BJ (cell line): ENCODE measurements at regions not wholly inside any gene's neighbourhood (a gene's known extent, or its start where the extent isn't known, plus 50 kb on each side); places are given as distances from the start of the nearest gene placed in this dataset. TPM values are rescaled to one million over a fixed set of nuclear protein-coding genes. Genes with fewer than 3 reads are reported as not detected.

ENCODE experiments used
- CTCF ChIA-PET: fragments of 350-600 bp; formaldehyde crosslinking; extraction: SDS; loops from one replicate; lab custom pipeline; 2021; ENCODE audit warnings: antibody characterized with exemption, inconsistent platforms; lab: Yijun Ruan, JAX
- POLR2A ChIA-PET: fragments of 300-600 bp; sonication (Branson Sonifier 250); formaldehyde crosslinking; extraction: SDS; loops from one replicate; lab custom pipeline; 2021; ENCODE audit warnings: antibody characterized with exemption; lab: Charles Lee
- DNase-seq: peaks from one replicate; pipeline ENCODE4 v3.0.0-alpha.2; 2011; ENCODE audit warnings: low read depth
- H3K27me3 ChIP-seq: 2 replicates; pipeline ENCODE4 v1.6.0; 2011; ENCODE audit warnings: low read length; ENCODE audit not compliant: control insufficient read depth, insufficient read depth
- H3K36me3 ChIP-seq: 2 replicates; pipeline ENCODE4 v1.5.1; 2011; ENCODE audit warnings: low read length; ENCODE audit not compliant: control insufficient read depth, insufficient read depth
- H3K4me3 ChIP-seq: 2 replicates; pipeline ENCODE4 v1.5.1; 2011; ENCODE audit warnings: low read depth, mild to moderate bottlenecking, control low read depth, low read length
- small RNA-seq: library from RNA; depleted of rRNA; stranded (forward); fragments of <200 nt; gene quantifications from one replicate; pipeline ENCODE3, GENCODE V24; 2012; ENCODE audit warnings: low replicate concordance, low read depth; ENCODE audit not compliant: insufficient read length
- TF ChIP-seq, protein P1 (sequence below): IDR thresholded peaks from 2 replicates; pipeline ENCODE4 v1.5.1; 2011; ENCODE audit warnings: low read depth, mild to moderate bottlenecking, control low read depth, inconsistent platforms, low read length, moderate library complexity; ENCODE audit not compliant: insufficient read depth

DNA sequence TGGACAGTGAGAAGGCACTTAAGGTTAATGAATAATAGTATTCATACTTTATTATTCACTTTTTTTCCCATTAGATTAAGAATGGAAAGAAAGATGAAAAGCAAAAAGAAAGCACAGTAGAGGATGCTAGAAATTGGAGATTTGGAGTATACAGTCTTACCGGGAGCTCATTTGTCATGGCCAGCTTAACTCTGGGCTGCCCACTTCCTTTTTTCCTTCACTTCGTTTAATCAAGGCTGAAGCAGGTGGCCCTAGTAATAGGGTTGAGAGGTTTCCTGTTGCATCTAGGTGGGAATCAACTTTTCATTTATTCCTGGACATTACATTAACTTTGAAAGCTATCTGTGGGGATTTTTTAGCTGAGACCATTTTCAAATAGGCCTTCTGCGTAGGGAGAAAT is 57.0 kb upstream of the MEGF10 start:
- POLR2A ChIA-PET: no interaction called here
- Histone ChIP-seq H3K36me3 (no peaks in the 10 kb centered on the region), H3K4me3 (no peak overlapping the region), H3K27me3 (peaks cover 3% of the 10 kb centered on the region; the same call in 1 of the 2 replicates)
- CTCF ChIA-PET: interaction anchor here (1.0 kb wide), 1 partner anchor 24 kb away, joined by 3 read pairs; no protein-coding TSS in a partner anchor
- no peak for DNase-seq
- TF ChIP-seq, protein P1, sequence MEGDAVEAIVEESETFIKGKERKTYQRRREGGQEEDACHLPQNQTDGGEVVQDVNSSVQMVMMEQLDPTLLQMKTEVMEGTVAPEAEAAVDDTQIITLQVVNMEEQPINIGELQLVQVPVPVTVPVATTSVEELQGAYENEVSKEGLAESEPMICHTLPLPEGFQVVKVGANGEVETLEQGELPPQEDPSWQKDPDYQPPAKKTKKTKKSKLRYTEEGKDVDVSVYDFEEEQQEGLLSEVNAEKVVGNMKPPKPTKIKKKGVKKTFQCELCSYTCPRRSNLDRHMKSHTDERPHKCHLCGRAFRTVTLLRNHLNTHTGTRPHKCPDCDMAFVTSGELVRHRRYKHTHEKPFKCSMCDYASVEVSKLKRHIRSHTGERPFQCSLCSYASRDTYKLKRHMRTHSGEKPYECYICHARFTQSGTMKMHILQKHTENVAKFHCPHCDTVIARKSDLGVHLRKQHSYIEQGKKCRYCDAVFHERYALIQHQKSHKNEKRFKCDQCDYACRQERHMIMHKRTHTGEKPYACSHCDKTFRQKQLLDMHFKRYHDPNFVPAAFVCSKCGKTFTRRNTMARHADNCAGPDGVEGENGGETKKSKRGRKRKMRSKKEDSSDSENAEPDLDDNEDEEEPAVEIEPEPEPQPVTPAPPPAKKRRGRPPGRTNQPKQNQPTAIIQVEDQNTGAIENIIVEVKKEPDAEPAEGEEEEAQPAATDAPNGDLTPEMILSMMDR: no peak

- Histone ChIP-seq H3K36me3 (no peaks in the 10 kb centered on the region), H3K27me3 (peaks cover 4% of the 10 kb centered on the region; the same call in 1 of the 2 replicates), H3K4me3 (no peak overlapping the region)
- ChIA-PET CTCF (interaction anchor here (1.2 kb wide), 1 partner anchor 9 kb away, joined by 3 read pairs; no protein-coding TSS in a partner anchor), POLR2A (no interaction called here)
- no peak for DNase-seq
- TF ChIP-seq, protein P1: no peak
Measured at GRCh38 chr5:127235136-127235535, 55.5 kb upstream of the MEGF10 start.

GRCh38 chr5:127236254-127236653 is 54.3 kb upstream of the MEGF10 start:
- TF ChIP-seq, protein P1: no peak
- POLR2A ChIA-PET: no interaction called here
- CTCF ChIA-PET: interaction anchor here (0.6 to 1.2 kb wide), 2 partner anchors 8 to 10 kb away, joined by 3 to 4 read pairs; no protein-coding TSS in a partner anchor
- no peak for DNase-seq
- H3K27me3 ChIP-seq: peaks cover 4% of the 10 kb centered on the region; the same call in 1 of the 2 replicates
- H3K4me3 ChIP-seq: no peak overlapping the region
- no peaks in the 10 kb centered on the region for H3K36me3 ChIP-seq

Small RNA genes lying in the stretch of these regions (small RNA-seq; reads per million reads assigned to genes)
- gene AC011416.2: not detected
- not detected for gene MRPS5P3
